Ascending aorta (tissue), 2 donors: ENCODE measurements at regions not wholly inside any gene's neighbourhood (a gene's known extent, or its start where the extent isn't known, plus 50 kb on each side); places are given as distances from the start of the nearest gene placed in this dataset.

Source experiments
- DNase-seq, 2 donors: peaks; one replicate each; pipeline ENCODE4 v3.0.0-alpha.2; 2019; ENCODE audit warnings: low spot score in 2 of 2
- H3K27ac ChIP-seq, 2 donors: fragments of 200-600 bp; sonication (generic); one replicate each; pipeline ENCODE4 v1.5.1; 2016 to 2017; ENCODE audit warnings: mild to moderate bottlenecking in 1 of 2
- H3K27me3 ChIP-seq: fragments of 200-600 bp; sonication (generic); one replicate; pipeline ENCODE4 v1.5.1; 2017
- H3K36me3 ChIP-seq, 2 donors: fragments of 200-600 bp; sonication (generic); one replicate each; pipeline ENCODE4 v1.5.1; 2016
- H3K4me1 ChIP-seq, 2 donors: fragments of 200-600 bp; sonication (generic); one replicate each; pipeline ENCODE4 v1.5.1; 2016 to 2017; ENCODE audit warnings: mild to moderate bottlenecking in 1 of 2
- H3K4me3 ChIP-seq, 2 donors: fragments of 200-600 bp; sonication (generic); one replicate each; pipeline ENCODE4 v1.5.1; 2016 to 2017; ENCODE audit warnings: mild to moderate bottlenecking in 1 of 2
- H3K9me3 ChIP-seq, 2 donors: fragments of 200-600 bp; sonication (generic); one replicate each; pipeline ENCODE4 v1.5.1; 2016
- intact Hi-C: fragments of 100-400 bp; cut with DNase I; formaldehyde crosslinking; loops from one replicate; pipeline ENCODE4 v1.15.1; 2023
- TF ChIP-seq, protein P1 (sequence below), 3 experiments: fragments of 200-600 bp in 2 of 3; fragments of 450-650 bp in 1 of 3; sonication (generic) in 2 of 3; IDR thresholded peaks; one replicate each; pipeline ENCODE4 v1.5.1; 2016 to 2019; ENCODE audit warnings: antibody characterized with exemption in 3 of 3, mild to moderate bottlenecking in 1 of 3, moderate library complexity in 1 of 3

DNA sequence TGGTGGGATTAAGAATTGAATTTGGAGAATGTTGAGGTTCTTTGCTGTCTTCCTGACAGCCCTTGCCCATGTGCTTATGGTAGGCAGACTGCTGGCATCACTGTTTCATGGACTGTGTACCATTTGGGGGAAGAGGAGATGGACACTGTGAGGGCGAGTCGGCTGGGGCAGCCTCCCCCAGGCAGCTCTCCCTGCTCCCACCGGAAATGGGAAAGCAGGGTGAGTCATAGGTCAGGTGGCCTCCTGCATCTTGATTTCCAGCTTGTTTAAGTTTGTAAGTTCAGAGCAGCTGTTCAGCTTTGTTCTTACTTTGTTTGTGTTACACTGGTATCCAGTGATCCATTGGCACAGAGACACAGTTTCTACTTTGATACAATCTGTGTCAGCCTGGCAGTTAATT is 87.2 kb upstream of the CNIH3 start:
- intact Hi-C loops, result no loop called here
- H3K27me3 ChIP-seq, result no peaks in the 10 kb centered on the region
- TF ChIP-seq, protein P1, sequence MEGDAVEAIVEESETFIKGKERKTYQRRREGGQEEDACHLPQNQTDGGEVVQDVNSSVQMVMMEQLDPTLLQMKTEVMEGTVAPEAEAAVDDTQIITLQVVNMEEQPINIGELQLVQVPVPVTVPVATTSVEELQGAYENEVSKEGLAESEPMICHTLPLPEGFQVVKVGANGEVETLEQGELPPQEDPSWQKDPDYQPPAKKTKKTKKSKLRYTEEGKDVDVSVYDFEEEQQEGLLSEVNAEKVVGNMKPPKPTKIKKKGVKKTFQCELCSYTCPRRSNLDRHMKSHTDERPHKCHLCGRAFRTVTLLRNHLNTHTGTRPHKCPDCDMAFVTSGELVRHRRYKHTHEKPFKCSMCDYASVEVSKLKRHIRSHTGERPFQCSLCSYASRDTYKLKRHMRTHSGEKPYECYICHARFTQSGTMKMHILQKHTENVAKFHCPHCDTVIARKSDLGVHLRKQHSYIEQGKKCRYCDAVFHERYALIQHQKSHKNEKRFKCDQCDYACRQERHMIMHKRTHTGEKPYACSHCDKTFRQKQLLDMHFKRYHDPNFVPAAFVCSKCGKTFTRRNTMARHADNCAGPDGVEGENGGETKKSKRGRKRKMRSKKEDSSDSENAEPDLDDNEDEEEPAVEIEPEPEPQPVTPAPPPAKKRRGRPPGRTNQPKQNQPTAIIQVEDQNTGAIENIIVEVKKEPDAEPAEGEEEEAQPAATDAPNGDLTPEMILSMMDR (IDR thresholded peaks at IDR 0.05), result no peak
- no peak overlapping the region for H3K4me3 ChIP-seq
- DNase-seq, result no peak
- H3K36me3 ChIP-seq, result no peaks in the 10 kb centered on the region
- no peak overlapping the region for H3K27ac ChIP-seq
- H3K9me3 ChIP-seq, result no peaks in the 10 kb centered on the region
- H3K4me1 ChIP-seq, result no peaks in the 10 kb centered on the region

DNA sequence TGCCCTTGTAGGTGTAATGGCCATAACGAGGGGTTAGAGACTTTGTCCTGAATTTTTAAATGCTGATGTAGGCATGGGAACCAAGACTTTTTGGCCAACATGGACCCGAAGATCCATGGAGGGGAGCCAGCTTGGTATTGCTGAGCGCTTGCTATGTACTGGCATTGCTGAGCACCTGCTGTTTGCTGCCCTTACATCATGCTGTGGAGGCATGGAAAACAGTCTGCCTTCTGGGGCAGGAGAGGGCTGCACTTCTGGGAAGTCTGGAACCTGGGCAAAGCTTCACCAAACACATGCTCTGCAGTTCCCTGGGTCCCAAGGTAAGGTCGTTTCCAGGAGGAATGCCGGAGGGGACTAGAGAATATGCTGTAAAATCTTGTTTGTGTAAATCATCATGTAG is 86.3 kb upstream of the CNIH3 start:
- H3K4me1 ChIP-seq, result no peaks in the 10 kb centered on the region
- H3K27me3 ChIP-seq, result no peaks in the 10 kb centered on the region
- TF ChIP-seq, protein P1 (IDR thresholded peaks at IDR 0.05), result no peak
- no peak for DNase-seq
- no peak overlapping the region for H3K27ac ChIP-seq
- H3K9me3 ChIP-seq, result no peaks in the 10 kb centered on the region
- H3K4me3 ChIP-seq, result no peak overlapping the region
- intact Hi-C loops, result no loop called here
- no peaks in the 10 kb centered on the region for H3K36me3 ChIP-seq

DNA sequence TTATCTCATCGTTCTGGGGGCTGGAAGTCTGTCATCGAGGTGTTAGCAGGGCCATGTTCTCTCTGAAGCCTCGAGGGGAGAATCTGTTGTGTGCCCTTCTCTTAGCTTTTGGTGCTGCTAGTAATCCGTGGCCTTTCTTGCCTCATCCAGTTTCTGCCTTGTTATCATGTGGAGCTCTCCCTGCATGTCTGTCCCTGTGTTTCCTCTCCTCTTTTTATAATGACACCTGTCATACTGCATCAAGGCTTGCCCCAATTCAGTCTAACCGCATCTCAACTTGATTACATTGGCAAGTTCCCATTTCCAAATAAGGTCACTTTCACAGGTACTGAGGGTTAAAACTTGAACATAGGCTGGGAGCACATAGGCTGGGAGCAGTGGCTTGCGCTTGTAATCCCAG is 82.6 kb upstream of the CNIH3 start:
- intact Hi-C loops, result no loop called here
- Histone ChIP-seq H3K27me3 (no peaks in the 10 kb centered on the region), H3K4me3 (no peak overlapping the region), H3K4me1 (no peaks in the 10 kb centered on the region), H3K9me3 (no peaks in the 10 kb centered on the region), H3K27ac (no peak overlapping the region), H3K36me3 (no peaks in the 10 kb centered on the region)
- no peak for DNase-seq
- TF ChIP-seq, protein P1 (IDR thresholded peaks at IDR 0.05), result no peak

DNA sequence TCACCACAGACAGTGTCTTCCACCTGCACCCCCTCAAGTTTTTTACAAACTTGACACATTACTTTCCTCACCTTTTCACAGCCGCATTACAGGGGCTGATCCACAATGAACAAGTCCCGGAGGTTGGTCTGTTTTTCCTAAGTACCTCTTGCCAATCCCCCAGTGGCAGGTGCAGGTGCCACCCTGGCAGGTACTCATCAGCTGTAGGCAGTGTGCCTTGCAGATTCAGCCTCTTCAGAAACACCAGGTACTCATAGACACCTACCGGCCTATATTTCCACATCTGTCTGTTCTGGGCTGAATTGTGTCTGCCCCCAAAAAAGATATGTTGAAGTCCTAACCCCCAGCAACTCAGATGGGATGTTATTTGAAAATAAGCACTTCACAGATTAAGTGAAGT is 81.4 kb upstream of the CNIH3 start:
- intact Hi-C loops, result no loop called here
- Histone ChIP-seq H3K4me1 (no peaks in the 10 kb centered on the region), H3K27me3 (no peaks in the 10 kb centered on the region), H3K4me3 (no peak overlapping the region), H3K9me3 (no peaks in the 10 kb centered on the region), H3K36me3 (no peaks in the 10 kb centered on the region), H3K27ac (no peak overlapping the region)
- no peak for DNase-seq
- TF ChIP-seq, protein P1 (IDR thresholded peaks at IDR 0.05), result no peak

DNA sequence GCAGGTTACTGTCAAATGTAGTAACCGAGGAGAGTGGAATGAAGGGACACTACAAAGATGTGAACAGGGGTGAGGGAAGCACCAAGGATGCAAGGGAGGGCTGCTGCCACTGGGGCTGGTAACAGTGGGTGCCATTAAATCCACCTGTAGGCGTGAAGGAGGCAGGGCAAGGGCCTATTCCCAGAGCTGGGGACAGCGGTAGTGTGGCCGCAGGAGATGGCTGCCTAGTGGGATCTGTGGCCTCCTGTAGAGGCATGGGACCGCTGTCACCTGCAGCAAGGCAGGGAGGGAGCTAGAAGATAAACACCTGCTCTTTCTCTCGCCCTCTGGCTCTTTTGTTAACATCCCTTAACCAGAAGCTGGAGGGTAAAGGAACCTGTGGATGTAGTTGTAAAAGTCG is 80.5 kb upstream of the CNIH3 start:
- Histone ChIP-seq H3K27me3 (no peaks in the 10 kb centered on the region), H3K4me1 (no peaks in the 10 kb centered on the region), H3K36me3 (no peaks in the 10 kb centered on the region), H3K9me3 (no peaks in the 10 kb centered on the region), H3K27ac (no peak overlapping the region), H3K4me3 (no peak overlapping the region)
- intact Hi-C loops, result no loop called here
- DNase-seq, result no peak
- TF ChIP-seq, protein P1 (IDR thresholded peaks at IDR 0.05), result no peak

DNA sequence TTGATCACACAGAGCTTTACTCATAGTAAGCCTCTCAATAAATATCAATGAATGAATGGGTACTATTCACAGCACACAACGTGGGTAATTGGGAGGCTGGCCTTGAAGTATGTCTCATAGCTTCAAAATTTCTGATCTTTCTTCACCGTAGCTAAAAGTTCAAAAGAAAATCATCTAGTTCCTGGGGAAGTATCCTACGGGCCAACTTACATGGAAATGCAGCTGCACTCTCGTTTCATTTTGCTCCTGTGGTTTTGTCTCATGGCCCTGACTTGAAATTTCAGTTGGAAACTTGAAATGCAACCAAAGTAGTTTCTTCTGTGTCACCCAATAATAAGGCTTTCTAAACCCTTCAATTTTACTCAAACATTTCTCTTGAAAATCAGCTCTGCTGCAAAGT is 76.1 kb upstream of the CNIH3 start:
- intact Hi-C loops, result no loop called here
- TF ChIP-seq, protein P1 (IDR thresholded peaks at IDR 0.05), result no peak
- no peak overlapping the region for H3K4me3 ChIP-seq
- no peak for DNase-seq
- H3K27me3 ChIP-seq, result no peaks in the 10 kb centered on the region
- no peaks in the 10 kb centered on the region for H3K36me3 ChIP-seq
- H3K27ac ChIP-seq, result no peak overlapping the region
- no peaks in the 10 kb centered on the region for H3K9me3 ChIP-seq
- H3K4me1 ChIP-seq, result no peaks in the 10 kb centered on the region
